T1000 (cell line): ENCODE measurements at regions not wholly inside any gene's neighbourhood (a gene's known extent, or its start where the extent isn't known, plus 50 kb on each side); places are given as distances from the start of the nearest gene placed in this dataset.
"Not testable (repeated sequence)": the region's sequence is repeated elsewhere in the genome, so short reads cannot be mapped to it uniquely, and the experiment has no call there.

Source experiments
- DNase-seq: peaks from one replicate; lab custom pipeline; 2025; ENCODE audit warnings: mixed read lengths; lab: John Stamatoyannopoulos, UW

DNA sequence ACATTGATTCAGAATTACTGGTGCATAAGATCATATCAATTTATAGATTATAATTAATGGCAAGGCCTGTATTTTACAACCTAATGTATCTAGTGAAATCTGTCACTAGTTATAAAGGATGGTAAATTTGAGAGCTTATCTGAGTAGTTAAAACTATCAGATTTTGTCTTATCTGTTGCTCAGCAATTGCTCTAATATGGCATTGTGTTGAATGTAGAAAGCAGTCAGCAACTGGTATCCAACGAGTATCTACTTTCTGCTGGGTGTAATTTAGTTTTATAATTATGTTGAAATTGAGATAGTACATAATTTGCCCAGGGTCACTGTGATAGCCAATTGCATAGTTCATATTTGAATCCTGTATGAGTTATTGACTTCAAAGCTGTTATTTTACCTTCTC is 1005.7 kb downstream of the CDH11 start:
- no peak for DNase-seq

- DNase-seq, result no peak
Measured at GRCh38 chr16:64109241-64109640, 1012.6 kb downstream of the CDH11 start.

- DNase-seq, result no peak
Measured at GRCh38 chr16:64102654-64103053, 1019.2 kb downstream of the CDH11 start.

DNA sequence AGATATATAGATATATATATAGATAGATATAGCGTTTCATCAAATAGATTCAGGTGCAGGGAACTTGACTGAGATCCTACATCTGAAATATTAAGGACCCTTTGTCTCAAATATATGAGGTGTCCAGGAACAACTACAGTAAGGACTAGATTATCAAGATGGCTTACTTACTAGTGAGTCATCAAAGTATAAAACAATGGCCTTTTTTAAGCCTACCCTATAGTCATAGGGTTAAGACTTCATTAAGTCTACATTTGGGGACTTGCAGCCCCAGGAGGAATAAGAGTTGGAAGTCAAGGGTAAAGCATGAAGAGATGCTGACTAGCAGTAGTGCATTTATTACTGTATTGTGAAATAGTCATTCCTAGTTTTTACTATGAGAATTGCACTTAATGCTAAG is 1023.4 kb downstream of the CDH11 start:
- no peak for DNase-seq

- DNase-seq, result no peak
Measured at GRCh38 chr16:64096689-64097088, 1025.2 kb downstream of the CDH11 start.

DNA sequence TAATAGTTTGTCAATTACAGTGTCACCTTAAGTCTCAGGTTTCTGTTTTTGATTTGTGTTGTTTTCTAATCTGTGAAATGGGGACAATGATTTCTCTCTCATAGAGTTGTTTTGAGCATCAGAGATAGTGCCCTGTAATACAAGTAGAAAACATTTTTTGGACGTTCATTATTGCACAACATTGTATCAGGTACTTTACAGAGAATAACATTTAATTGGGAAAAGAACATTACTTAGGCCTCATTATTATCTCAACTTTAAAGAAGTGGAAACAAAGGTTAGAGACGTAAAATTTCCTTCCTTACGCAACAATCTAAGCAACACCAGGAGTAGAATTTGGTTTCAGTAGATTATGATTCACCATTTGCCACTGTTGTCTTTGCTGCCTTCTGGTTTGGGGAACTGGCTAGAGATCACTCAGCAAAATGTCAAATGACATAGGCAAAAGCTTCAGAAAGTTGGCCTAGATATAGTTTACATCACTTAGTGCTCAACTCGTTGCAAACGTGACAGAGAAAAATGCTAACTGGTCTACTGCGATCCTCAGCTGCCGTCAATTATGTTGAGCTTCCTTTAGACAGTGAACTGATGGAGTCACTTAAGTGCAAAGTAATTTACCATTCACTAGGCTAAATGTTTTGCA is 1026.8 kb downstream of the CDH11 start:
- DNase-seq, result no peak

GRCh38 chr16:64094181-64094965 is 1027.5 kb downstream of the CDH11 start:
- DNase-seq, result no peak

DNA sequence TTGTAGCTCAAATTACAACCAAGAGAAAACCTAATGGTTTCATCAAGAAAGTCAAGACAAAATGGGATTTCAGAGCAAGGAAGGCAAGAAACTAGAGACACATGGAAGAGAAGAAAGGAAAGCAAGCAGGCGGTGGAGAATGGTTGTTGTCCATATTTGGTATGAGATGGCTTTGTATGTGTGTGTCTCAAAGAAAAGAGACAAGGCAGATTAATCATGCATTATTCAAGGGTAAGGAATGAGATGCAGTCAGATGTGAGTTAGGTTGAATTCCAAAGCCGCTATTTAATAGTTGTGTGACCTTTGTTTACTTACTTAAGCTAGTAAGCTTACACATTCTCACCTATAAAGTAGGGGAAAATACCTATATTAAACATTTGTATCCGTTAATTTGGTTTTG is 1029.6 kb downstream of the CDH11 start:
- no peak for DNase-seq

GRCh38 chr16:64090327-64090726 is 1031.5 kb downstream of the CDH11 start:
- no peak for DNase-seq

- DNase-seq, result no peak
Measured at GRCh38 chr16:64089697-64090096, 1032.2 kb downstream of the CDH11 start.

- no peak for DNase-seq
Measured at GRCh38 chr16:64088838-64089237, 1033.0 kb downstream of the CDH11 start.

DNA sequence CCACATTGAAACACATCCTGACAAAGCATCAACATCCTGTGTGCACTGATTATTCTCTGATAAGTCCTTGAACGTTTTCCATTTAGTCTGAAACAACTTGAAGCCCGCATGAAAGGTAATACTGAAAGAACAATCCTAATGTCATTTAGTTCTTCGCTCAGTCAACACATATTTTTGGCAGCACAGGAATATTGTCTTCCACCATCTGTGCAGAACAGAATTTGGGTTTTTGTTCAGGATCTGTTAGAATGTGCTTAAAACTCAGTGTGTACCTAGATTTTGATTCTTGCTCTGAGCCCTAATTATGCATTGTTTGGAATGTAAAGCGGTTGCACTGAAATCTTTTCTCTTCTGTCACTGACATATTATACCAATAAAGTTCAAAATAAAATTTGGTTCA is 1036.6 kb downstream of the CDH11 start:
- DNase-seq, result no peak

GRCh38 chr16:64084706-64085105 is 1037.2 kb downstream of the CDH11 start:
- no peak for DNase-seq

GRCh38 chr16:64083428-64084129 is 1038.3 kb downstream of the CDH11 start:
- DNase-seq, result no peak

DNA sequence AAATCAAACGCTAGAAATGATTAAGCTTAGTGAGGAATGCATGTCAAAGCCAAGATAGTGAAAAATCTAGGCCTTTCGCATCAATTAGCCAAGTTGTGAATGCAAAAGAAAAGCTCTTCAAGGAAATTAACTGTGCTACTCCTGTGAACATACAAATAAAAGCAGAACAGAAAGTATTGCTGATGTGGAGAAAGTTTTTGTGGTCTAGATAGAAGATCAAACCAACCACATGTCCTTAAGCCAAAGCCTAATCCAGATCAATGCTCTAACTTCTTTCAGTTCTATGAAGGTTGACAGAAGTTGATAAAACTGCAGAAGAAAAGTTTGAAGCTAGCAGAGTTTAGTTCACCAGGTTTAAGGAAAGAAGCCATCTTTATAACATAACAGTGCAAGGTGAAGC is 1044.6 kb downstream of the CDH11 start:
- DNase-seq, result no peak

DNA sequence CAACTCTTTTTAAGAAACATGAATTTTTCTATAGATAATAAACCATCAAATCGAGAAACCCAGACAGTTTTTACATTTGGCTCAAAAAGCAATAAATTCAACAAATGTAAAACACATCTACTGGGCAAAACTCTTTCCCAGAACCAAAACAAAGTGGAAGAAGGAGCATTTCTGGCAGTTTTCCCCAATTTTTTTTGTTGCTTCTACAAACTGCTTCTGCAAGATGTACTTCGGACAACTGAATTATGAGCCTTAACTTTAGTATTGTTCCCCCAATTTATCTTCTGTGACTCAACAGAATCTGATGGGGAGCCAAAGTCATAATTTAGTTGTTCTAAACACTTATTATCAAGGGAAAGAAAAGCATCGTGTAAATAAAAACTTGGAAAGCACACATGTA is 1047.2 kb downstream of the CDH11 start:
- DNase-seq, result no peak

GRCh38 chr16:64072131-64072730 is 1049.6 kb downstream of the CDH11 start:
- DNase-seq, result not testable (repeated sequence)

DNA sequence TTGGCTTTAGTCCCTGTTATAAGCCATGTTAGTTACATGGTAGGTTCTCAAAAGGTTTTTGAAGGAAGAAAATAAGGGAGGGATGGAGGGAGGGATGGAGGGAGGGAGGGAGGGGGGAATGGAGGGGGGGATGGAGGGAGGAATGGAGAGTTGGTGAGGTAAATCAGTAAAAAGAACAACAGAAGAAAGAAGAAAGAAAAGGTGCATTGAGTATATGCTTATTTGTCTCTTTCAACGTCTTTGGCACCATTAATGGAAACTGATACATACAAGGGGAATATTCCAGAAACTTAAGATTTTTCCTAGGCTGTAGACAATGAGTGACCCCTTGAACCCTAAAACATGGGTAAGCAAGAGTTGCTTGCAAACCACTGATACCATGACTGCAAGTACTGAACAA is 1056.3 kb downstream of the CDH11 start:
- DNase-seq, result no peak

GRCh38 chr16:64061621-64062020 is 1060.2 kb downstream of the CDH11 start:
- DNase-seq, result no peak

- no peak for DNase-seq
Measured at GRCh38 chr16:64060631-64061030, 1061.2 kb downstream of the CDH11 start.

DNA sequence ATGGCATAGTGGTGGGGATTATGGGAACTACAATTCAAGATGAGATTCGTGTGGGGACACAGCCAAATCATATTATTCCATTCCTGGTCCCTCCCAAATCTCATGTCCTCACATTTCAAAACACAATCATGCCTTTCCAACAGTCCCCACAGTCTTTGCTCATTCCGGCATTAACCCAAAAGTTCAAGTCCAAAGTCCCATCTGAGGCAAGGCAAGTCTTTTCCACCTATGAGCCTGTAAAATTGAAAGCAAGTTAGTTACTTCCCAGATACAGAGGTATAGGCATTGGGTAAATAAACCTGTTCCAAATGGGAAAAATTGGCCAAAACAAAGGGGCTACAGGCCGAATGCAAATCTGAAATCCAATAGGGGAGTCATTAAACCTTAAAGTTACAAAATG is 1063.2 kb downstream of the CDH11 start:
- DNase-seq, result no peak

DNA sequence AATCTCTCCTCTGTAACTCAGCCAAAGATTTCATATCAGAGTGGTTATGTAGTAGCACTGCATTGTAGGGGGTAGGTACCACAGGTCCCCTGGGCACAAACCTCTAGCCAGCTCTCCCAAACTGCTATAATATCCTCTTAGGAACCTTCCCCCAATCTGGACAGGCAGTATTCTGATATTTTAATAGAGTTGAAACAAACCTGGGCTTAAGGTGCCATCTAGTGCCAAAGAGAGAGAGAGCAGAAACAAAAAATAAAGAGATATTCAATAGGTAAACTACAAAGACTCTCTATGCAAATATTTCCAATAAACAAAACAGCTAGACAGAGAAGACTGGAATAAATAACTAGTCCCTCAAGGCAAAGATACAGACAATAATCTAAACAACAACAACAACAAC is 1070.0 kb downstream of the CDH11 start:
- DNase-seq, result no peak

GRCh38 chr16:64047878-64048277 is 1074.0 kb downstream of the CDH11 start:
- DNase-seq, result no peak
